ENCODE measurements at regions not wholly inside any gene's neighbourhood (a gene's known extent, or its start where the extent isn't known, plus 50 kb on each side); places are given as distances from the start of the nearest gene placed in this dataset.

GRCh38 chr1:36536727-36537126 is 54.0 kb upstream of the CSF3R start:
- TF ChIP-seq, protein P1, sequence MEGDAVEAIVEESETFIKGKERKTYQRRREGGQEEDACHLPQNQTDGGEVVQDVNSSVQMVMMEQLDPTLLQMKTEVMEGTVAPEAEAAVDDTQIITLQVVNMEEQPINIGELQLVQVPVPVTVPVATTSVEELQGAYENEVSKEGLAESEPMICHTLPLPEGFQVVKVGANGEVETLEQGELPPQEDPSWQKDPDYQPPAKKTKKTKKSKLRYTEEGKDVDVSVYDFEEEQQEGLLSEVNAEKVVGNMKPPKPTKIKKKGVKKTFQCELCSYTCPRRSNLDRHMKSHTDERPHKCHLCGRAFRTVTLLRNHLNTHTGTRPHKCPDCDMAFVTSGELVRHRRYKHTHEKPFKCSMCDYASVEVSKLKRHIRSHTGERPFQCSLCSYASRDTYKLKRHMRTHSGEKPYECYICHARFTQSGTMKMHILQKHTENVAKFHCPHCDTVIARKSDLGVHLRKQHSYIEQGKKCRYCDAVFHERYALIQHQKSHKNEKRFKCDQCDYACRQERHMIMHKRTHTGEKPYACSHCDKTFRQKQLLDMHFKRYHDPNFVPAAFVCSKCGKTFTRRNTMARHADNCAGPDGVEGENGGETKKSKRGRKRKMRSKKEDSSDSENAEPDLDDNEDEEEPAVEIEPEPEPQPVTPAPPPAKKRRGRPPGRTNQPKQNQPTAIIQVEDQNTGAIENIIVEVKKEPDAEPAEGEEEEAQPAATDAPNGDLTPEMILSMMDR (IDR thresholded peaks at IDR 0.05), result no peak
- no peak for TF ChIP-seq POLR2A (IDR thresholded peaks at IDR 0.05)

Measured in esophagus squamous epithelium (tissue), 4 donors.